ENCODE measurements at regions not wholly inside any gene's neighbourhood (a gene's known extent, or its start where the extent isn't known, plus 50 kb on each side); places are given as distances from the start of the nearest gene placed in this dataset.

DNA sequence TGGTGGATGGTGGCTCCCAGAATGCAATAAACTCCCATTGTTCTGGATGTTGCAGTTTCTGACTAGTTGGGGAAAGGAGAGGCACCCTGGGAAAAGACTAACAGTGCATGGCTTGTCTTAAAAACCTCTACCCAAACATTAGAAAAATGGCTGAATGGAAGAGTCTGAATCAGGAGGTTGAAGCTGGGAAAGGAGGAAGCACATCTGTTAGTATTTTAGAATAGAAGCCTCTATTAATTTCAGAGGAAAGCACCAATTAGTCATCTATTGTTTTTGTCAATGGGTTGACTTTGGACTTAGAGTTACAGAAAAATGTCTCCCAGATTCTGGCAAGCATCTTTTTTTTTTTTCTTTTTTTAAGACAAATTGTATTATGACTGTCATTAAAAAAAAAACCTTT, 56.1 kb upstream of the ELMO1 start:
- no peak for DNase-seq

DNA sequence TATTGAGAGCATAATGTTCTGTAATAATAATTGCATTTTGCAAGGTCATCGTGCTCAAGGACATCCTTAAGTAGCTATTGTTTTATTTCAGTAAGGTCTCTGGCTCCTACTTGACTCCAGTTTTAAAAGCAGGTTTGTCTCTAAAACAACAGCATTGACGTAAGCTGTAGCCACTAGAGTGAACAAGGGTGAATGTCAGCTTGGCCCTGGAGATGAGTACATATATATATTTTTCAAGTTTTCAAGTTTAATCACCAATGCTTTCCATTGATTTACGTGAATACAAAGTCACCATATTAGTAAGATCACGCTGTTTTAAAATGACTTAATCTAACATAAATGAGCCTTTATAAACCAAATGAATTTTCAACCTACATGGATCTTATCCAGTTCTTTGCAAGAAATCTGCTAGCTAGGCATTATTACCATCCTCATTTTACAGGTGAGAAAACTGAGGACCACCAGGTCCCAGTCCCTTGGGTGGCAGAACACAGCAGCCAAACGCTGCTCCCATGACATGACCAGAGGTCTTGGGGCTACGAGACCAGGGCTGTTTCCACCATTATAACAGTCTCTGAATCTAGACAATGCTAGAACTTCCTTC, 57.2 kb upstream of the ELMO1 start:
- no peak for DNase-seq

DNA sequence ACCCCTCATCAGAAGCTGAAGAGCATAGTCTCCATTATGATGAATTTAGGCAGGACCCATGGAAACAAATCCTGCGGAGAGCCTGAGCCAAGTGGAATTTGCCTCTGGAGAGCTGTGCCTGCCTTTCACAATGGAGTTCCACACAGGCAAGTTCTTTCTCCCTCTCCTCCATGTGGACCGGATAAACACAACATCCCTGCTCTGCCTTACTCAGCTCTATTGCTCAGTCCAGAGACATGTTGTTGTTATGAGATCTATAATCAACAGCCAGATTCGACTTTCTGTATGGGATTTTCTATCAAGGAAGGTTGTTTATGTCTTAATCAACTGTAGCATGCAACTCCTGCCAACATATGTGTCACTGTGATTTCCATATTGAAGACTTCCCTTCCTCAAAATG, 59.5 kb upstream of the ELMO1 start:
- DNase-seq = no peak

DNA sequence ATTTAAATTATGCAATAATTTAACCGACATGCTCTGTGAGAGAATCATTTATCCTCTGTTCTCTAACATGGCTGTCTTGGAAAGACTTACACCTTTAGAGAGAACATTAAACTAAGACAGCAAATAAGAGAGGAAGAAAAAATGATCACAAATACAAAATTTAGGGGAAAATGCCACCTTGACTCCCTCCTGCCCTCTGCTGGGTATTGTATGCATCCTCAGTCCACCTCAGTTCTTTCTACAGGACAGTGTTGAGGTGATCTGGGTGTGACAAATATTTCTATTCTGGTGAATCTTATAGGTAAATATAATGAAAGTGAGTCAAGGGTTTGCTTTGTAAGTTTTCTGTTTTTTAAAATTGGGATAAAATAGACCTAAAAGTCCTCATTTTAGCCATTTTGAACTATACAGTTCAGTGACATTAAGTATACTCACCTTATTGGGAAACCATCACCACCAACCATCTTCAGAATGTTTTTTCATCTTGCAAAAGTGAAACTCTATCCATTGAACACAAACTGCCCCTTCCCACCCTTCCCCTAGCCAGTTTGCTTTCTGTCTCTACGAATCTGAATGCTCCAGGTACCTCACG, 61.5 kb upstream of the ELMO1 start:
- no peak for DNase-seq

DNA sequence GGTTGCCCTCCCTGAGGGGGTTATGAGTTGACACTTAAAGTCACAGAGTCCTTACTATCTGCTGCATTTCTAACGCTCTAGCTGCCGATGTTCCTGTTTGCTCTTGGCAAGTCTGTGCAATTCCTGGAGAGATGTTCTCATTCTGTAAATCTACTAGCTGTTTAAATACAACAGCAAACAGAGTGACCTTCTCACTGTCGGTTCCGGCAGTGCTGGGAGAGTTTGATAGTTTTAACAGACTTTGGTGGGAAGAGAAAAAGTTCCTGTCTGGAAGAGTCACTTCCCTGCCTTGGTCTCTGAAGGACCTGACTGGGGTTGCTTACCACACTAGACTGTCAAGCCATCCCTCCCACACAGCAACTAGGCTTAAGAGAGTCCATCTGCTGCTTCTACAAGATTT, 63.3 kb upstream of the ELMO1 start:
- peak in 1 of 3 donors; percentile 34 for DNase-seq

DNA sequence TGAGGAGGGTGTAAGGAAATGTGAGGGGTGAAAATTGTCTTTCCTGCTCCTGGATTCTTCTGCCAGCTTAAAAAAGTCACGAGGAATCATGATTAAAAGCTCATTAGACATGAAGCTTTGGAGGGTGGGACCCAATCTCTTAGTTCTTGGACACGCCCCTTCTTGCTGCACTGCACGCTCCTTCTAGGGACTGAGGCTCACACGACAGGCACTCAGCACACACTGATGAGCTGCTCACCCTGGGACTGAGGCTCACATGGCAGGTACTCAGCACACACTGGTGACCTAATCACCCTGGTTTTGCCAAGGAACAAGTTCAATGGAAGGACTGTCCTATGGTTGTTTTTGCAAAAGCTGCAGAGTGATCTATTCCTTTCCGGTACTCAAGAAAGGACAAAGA, 65.8 kb upstream of the ELMO1 start:
- no peak for DNase-seq

DNA sequence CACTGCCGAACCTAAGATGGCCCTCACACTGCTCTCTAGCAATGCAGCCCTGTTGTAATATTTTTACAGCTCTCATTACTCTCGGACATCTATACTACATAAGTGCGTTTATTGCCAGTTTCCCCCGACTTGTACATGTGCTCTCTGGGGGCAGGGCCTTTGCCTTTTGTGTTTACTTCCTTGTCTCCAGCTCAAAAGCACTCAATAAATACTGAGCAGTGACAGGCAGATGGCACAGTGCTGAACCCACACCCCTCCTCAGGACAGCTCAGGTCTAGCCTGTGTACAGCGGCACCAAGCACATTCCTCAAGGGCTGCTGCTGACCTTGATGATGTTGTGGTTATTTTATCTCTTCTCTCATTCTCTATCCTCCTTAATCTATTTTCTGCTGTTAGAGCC, 68.0 kb upstream of the ELMO1 start:
- DNase-seq = no peak

DNA sequence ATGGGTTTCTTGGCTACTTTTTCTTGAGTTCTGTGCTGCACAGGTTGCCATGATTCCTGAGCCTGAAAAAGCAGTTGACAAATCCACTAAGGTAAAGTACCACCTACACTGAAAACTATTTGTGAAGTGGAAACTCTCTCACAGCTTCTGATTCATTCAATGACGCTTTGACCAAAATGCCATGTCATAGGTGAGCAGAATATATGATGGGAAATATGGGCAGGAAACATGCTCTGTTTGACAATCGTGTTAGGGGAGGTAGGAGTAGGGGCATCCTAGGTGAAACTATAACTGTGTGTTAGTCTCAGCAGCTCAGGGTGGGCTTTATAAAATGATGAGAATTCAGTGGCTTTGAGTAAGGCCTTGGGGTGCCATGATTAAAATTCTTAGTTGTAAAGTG, 69.6 kb upstream of the ELMO1 start:
- DNase-seq = no peak

DNA sequence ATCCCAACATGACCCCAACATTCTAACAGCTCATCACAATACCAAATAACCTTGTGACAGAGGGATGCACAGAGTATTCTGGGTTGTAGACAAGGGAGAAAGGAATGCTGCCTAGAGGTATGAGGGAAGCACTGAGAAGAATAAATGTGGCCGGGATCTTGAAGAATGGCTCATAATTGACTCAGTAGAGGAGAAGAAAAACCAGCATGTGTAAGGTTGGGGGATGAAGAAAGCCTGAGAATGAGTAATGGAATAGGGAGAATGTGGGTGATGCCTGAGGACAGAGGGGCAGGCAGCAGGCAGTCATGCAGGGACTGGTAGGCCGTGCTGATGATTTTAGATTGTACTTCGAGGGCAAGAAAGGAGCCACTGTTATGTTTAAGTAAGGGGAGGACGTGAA, 75.4 kb upstream of the ELMO1 start:
- DNase-seq = no peak

DNA sequence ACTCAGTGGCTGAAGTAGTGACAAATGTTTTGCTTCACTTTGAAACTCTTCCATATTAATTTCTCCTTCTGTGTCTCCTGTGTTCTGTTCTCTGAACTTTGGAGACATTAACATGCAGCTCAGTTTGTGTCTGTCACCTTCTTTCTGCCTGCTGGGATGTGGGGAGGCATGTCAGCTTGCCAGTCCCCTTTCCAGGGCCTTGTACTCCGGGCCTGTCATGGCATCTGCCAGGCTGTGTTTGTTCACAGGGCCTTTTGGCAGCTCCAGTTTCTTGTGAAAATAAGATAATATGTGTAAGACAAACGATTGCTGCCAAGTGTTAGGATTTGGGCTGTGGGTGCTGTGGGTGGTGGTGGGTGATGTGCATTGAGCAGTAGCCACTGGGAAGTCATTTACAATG, 76.1 kb upstream of the ELMO1 start:
- DNase-seq = no peak

DNA sequence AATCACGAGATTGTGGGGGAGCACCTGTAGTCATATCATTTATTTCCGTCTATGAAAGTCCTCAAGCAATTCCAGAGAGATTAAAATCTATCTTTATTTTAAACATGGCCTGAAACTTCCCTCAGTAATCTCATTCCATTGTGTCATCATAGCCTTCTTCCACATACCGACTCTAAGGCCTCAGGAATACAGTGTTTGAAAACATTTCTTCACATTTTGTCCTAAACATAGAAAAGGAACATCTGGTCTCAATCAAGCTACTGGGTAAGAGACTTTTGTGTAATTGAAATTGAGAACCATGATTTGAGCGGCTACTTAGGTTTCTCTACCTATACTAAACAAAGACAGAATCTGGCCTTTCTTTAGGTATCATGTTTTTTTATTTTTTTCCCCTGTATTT, 78.0 kb upstream of the ELMO1 start:
- DNase-seq = no peak

DNA sequence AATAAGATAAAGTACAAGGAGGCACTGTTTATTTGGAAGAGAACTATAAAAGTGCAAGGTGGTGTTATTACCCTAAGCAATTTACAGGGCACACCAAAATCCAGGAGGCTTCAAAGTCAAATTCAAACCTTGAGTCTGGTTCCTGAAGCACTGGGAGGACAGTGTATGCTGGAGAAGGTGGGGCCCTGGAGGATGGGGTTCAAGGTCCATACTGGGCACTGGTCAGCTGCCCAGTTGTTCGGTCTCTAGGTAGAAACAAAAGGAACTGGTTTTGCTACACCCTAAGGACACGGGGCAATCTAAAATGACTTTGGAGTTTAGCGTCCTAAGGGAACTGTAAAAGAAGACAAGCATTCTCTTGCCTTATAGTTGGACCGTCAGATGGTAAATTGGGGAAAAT, 78.4 kb upstream of the ELMO1 start:
- no peak for DNase-seq

DNA sequence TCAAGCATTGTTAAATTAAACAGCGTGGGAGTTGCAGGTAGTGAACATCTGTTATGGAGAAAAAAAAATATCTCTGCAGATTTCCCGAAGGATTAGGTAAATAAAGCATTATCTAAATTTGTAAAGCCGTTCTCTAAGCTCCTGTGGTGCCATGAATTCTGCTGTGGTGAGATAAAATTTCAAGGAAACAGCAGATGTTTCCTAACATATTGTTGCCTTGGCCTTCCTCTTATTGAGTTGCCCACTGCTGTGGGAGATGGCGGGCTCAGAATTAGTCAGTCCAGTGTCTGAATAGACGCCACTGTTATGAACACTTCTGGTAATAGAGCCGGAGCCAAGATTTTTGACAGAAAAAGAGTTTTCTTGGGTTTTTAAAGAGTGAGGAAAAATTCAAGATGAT, 82.6 kb upstream of the ELMO1 start:
- no peak for DNase-seq

DNA sequence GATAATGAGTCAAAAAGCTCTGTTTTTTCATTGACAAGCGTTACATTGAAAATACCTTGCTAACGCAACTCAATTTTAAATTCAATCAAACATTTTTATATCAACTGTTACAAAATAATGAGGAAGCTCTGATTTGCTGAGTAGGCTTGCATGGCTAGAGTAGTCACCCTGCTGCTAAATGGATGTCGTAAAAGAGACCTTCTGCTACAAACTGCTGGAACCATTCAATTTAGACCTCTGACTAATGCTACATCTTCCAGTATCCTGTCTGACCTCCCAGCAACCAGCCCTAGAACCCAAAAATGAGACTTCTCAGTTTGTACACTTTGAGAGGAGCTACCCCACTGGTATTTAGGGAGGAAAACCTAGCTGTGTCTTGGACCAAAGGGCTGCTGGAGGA, 84.0 kb upstream of the ELMO1 start:
- DNase-seq = no peak

DNA sequence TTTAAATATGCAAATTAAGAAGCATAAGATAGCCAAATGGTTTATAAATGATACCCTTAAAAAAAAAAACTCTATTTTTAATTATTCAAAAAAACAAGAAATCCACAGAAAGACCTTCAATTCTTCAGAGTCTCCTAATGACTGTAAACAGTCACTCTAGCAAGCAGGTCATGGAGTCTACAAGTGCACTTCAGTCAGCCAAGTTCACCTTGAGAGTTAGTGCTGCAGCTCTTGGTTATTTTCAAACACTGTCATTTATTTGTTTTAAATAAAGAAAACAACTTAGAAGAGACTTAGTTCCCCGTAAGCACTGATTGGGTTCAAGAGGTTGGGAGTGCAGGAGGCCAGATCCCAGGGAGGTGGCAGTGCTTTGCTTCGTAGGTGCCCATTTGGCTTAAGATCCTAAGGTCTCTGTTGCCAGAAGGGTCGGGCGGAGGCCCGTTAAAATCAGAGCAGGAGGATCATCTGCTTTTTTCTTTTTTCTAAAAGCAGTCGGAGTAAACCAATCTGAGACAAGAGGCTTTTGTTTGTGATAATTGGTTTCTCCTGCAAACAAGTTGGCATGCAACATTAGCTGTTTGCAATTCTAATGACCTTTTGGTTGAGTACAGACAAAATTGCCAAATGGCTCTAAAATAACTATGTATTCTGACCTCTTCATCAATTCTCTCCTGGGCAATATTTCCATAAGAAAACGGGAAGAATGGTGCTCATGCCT, 86.4 kb upstream of the ELMO1 start:
- no peak for DNase-seq

DNA sequence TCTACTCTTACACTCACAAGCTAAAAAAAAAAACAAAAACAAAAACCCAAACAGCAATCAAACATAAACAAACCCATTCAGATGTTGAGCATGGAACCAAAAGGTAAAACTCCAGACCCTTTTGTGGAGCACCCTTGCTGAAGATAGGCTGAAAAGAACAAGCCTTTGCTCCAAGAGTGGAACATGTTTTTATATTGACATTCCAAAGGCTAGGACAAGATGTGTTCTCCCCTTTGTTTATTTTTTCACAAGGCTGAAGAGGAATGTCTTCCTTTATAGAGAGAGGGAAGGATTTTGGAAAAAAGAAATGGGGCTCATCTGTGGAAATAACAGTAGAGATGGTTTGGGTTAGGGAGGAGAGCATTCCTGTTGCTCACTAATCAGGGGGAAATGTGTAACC, 87.2 kb upstream of the ELMO1 start:
- DNase-seq = no peak

DNA sequence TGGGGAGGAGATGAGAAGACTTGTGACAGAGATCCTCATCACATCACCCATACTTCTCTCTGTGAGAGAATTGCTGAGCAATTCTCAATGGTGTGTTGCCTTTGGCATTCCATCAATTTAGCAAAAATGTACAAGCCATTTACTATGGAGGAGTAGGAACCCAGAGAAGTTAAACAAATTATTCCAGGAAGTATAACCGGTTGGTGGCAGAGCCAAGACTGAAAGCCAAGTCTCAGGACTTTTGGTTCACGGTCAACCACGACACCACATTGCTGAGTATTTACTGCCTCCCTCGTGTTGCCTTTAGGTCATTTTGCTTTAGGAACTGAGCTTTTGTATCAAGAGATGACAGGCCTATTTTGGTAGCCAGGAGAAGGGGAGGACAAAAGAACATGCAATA, 88.0 kb upstream of the ELMO1 start:
- no peak for DNase-seq

DNA sequence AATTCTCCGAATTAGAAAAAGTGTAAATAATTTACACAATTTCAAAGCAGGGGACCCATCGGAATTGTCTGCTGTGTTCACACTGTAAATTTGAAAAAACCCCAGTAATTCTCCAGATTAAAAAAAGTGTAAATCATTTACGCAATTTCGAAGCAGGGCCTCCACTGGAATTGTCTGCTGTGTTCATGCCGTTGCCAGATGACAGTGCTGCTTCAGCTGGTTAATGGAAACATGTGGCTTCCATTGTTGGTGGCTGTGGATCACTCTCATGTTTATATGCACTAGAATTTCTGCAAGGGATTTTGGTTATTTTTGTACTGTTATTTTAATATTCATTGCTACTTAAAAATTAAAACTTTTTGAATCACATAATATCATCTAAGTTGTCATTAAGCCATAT, 88.8 kb upstream of the ELMO1 start:
- DNase-seq = no peak

DNA sequence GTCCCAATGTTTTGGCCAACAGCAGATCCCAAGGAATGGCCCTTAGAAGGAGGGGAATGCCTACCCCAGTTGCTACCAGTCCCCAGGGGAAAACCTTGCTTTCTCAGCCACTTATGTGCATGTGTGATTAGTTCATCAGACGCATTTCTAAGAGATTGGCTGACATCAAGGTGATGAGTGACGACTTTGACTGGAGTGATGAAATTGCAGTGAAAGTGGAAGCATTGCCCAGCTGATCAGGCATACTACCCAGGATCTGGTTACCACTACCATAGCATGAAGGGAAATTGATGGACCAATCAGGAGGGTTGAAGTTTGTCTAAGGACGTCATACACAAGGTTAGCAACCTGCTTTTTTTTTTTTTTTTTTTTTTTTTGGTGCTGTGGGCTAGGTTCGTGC, 90.3 kb upstream of the ELMO1 start:
- no peak for DNase-seq

DNA sequence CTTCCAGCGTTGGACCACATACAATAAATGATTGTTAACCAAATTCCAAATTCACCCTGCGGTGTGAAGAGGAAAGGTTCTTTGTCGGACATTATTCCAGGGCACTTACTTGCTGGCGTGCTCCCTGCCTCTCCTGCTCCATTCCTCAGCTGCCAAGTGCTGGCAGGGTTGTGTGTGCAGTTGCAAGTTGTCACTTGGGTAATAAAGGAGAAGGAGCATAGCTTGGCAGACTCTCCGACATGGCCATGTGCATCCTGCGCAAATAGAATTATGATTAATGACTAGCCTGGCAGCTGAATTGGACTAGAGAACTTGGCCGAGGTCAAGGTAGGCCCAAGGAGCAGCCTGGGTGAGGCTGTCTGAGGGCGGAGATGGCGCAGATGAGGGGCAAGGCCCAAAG, 92.3 kb upstream of the ELMO1 start:
- DNase-seq = peak in 2 of 3 donors; percentile 13 to 17

DNA sequence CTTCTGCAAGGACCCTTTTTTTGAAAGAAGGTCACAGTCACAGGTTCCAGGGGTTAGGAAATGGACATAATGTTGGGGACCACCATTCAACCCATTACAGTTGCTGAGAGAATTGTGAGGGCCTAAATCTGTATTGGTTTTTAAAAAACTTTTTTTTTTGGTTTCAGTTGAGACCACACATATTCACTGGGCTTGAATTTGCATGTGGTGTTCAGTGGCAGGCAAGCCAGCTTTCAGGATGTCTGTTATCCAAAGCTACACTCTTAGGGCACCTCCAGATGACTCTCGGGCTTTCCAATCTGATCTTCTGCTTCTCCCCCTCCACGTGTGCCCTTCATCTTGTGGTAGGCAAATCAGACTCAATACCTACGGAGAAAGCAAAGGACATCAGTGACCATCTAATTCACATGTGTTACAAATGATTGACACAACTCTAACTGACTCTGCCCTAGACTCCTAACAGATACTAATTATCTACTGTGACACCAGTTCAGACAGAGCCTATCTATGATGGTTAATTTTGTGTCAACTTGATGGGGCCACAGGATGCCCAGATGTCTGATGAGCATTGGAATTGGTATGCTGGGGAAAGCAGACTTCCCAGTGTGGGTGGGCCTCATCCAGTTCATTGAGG, 93.3 kb upstream of the ELMO1 start:
- DNase-seq = no peak

DNA sequence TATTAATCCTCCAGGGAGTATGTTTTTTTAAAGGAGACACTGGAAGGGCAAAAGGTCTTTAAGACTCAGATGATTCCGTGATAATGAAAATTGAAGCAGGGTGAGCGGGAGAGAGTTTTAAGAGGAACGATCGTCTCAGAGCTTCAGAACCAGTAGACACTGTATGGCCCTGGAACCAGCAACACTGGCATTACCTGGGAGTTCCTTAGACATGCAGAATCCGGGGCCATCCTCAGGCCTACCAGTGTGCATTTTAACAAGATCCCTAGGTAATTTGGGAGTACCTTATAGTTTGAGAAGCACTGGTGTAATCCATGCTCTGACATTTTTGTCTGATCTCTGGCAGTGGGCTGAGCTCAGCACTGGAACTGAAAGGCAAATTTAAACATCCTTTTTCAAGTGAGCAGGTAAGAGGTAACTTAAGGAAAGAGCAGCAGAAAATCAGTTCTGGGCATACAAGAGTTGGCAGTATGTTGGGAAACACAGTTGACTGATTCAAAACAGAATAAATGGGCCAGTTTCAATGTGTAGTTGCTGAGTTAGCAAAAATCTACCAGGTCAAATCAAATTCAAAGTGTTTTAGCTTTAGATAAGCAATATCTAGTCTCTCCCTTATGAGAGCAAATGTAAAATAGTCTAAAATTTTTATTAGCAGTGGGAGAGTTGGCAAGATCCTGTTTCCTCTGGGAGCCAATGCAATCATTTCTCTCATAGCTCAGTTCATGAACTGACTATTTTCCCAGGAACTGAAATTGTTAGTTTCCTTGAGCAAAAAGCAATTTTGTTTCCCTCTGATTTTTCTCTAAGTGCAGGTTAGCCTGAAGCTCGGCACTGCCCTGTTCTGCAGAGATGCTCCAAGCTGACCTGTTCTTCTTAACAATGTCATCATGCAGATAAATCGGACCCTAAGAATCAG, 97.2 kb upstream of the ELMO1 start:
- peak in 1 of 3 donors; percentile 41 for DNase-seq
